ENCODE measurements at regions not wholly inside any gene's neighbourhood (a gene's known extent, or its start where the extent isn't known, plus 50 kb on each side); places are given as distances from the start of the nearest gene placed in this dataset.

DNA sequence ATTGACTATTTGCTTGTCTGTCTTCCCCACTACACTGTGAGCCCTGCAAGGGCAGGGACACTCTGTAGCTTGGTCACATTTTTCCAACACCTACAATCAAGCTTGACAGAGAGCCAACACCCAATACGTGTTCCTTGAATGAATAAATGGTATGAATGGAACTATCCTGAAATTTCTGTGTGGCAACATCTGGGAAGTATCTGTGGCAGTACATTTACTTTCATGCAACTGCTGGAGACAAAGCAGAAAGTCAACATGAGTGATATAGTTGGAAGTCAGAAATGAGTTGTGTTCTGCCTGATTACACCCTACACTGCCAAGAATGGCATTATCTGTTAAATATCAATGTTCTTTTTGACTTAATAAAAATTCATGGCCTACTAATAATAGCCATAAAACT lies 343.5 kb upstream of the F9 start:
- Histone ChIP-seq H4K8ac (replicated peaks; ENCODE audit: insufficient read length, low read depth, low read length) (no peak overlapping the region), H2AFZ (ENCODE audit: low read length) (no peak overlapping the region), H3T11ph (ENCODE audit: low read length) (no peak overlapping the region), H4K91ac (ENCODE audit: insufficient read length, low read depth, low read length) (no peak overlapping the region), H3K79me1 (ENCODE audit: insufficient read depth, low read depth, low read length, poor library complexity, severe bottlenecking) (no peaks in the 10 kb centered on the region), H2BK5ac (ENCODE audit: insufficient read length, low read length) (no peak overlapping the region), H4K20me1 (ENCODE audit: control insufficient read depth, insufficient read depth, insufficient read length) (no peaks in the 10 kb centered on the region), H3K23ac (ENCODE audit: insufficient read length, low read depth, low read length) (no peak overlapping the region), H3K27me3 (ENCODE audit: insufficient read depth, low read length) (peaks cover 31% of the 10 kb centered on the region; the same call in 1 of the 2 replicates), H3K79me2 (ENCODE audit: insufficient read depth, low read length) (no peaks in the 10 kb centered on the region), H3K14ac (ENCODE audit: insufficient read depth, low read length) (no peak overlapping the region), H3K23me2 (ENCODE audit: insufficient read length, low read depth, low read length, poor library complexity, severe bottlenecking) (no peaks in the 10 kb centered on the region), H3K56ac (ENCODE audit: insufficient read length, low read depth, low read length) (no peak overlapping the region), H3K27ac (ENCODE audit: insufficient read length, low read depth, low read length) (no peak overlapping the region), H2BK120ac (ENCODE audit: low read depth, low read length, poor library complexity, severe bottlenecking) (no peak overlapping the region), H3K9ac (ENCODE audit: extremely low read depth, insufficient read length, low read length) (no peak overlapping the region), H4K5ac (ENCODE audit: insufficient read length, low read depth, low read length) (no peak overlapping the region), H2AK5ac (ENCODE audit: insufficient read length, low read length) (no peak overlapping the region), H3K18ac (ENCODE audit: insufficient read length, low read depth, low read length) (no peak overlapping the region), H2BK20ac (ENCODE audit: low read depth, low read length, poor library complexity, severe bottlenecking) (no peak overlapping the region), H3K9me3 (ENCODE audit: control insufficient read depth, low read depth, low read length) (no peaks in the 10 kb centered on the region), H2BK15ac (ENCODE audit: low read depth, low read length) (no peak overlapping the region), H3K4ac (ENCODE audit: low read depth, low read length) (no peak overlapping the region), H3K4me2 (ENCODE audit: insufficient read depth, insufficient read length, low read length) (no peak overlapping the region), H2BK12ac (ENCODE audit: insufficient read length, low read depth, low read length) (no peak overlapping the region), H3K4me1 (ENCODE audit: insufficient read depth, low read length) (no peaks in the 10 kb centered on the region; the same call in 1 of the 2 replicates)
- H3K4me3 Mint-ChIP-seq = no peak overlapping the region
- H3K9me3 Mint-ChIP-seq = no peaks in the 10 kb centered on the region; a peak in 1 of 5 replicates
- peaks cover 79% of the 10 kb centered on the region for H3K27me3 Mint-ChIP-seq (ENCODE audit: low read depth)
- H3K27ac Mint-ChIP-seq = no peak overlapping the region
- TF ChIP-seq, protein P1, sequence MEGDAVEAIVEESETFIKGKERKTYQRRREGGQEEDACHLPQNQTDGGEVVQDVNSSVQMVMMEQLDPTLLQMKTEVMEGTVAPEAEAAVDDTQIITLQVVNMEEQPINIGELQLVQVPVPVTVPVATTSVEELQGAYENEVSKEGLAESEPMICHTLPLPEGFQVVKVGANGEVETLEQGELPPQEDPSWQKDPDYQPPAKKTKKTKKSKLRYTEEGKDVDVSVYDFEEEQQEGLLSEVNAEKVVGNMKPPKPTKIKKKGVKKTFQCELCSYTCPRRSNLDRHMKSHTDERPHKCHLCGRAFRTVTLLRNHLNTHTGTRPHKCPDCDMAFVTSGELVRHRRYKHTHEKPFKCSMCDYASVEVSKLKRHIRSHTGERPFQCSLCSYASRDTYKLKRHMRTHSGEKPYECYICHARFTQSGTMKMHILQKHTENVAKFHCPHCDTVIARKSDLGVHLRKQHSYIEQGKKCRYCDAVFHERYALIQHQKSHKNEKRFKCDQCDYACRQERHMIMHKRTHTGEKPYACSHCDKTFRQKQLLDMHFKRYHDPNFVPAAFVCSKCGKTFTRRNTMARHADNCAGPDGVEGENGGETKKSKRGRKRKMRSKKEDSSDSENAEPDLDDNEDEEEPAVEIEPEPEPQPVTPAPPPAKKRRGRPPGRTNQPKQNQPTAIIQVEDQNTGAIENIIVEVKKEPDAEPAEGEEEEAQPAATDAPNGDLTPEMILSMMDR (conservative IDR thresholded peaks at IDR 0.05) = no peak
- peaks cover 8 to 17% of the 10 kb centered on the region in 2 experiments for H3K4me1 Mint-ChIP-seq
- WGBS (ENCODE audit: extremely low coverage, insufficient read length, low lambda C conversion rate) = no CpG with 5 or more reads among the region's 1 CpG
- DNase-seq = no peak
- H3K36me3 Mint-ChIP-seq (ENCODE audit: insufficient read depth in 1 of 3, low read depth in 3 of 3) = no peaks in the 10 kb centered on the region
